ENCODE measurements at regions not wholly inside any gene's neighbourhood (a gene's known extent, or its start where the extent isn't known, plus 50 kb on each side); places are given as distances from the start of the nearest gene placed in this dataset.

DNA sequence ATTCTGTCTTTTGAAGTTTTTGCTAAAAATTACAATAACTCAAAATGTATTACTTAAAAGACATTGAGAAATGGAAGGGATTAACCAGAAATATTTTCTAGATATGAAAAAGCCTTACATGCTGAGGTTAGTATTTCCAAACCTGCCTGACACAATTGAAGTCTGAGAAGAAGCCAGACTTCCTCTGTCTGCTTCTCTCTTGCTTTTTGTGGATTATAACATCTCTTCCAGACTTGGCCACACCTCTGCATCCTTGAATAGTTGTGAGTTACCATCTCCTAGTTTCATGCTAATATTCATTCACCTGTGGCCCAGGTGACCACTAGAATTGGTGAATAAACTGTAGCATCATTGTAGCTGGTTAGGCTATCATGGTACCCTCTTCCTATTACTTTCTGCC is 497.6 kb downstream of the SLC16A7 start:
- Histone ChIP-seq H3K4me1 (ENCODE audit: control insufficient read depth, insufficient read depth, low read length, poor library complexity, severe bottlenecking) (no peaks in the 10 kb centered on the region), H3K27ac (ENCODE audit: low read depth, low read length, severe bottlenecking) (no peak overlapping the region), H3K4me3 (ENCODE audit: extremely low read depth, insufficient read depth, low read length, poor library complexity, severe bottlenecking) (no peak overlapping the region), H3K36me3 (ENCODE audit: control insufficient read depth, insufficient read depth, low read length) (no peaks in the 10 kb centered on the region), H3K9me3 (ENCODE audit: control insufficient read depth, low read length) (no peaks in the 10 kb centered on the region)

GRCh38 chr12:60094436-60094835 is 498.6 kb downstream of the SLC16A7 start:
- Histone ChIP-seq H3K36me3 (ENCODE audit: control insufficient read depth, insufficient read depth, low read length) (no peaks in the 10 kb centered on the region), H3K9me3 (ENCODE audit: control insufficient read depth, low read length) (no peaks in the 10 kb centered on the region), H3K4me3 (ENCODE audit: extremely low read depth, insufficient read depth, low read length, poor library complexity, severe bottlenecking) (no peak overlapping the region), H3K27ac (ENCODE audit: low read depth, low read length, severe bottlenecking) (no peak overlapping the region), H3K4me1 (ENCODE audit: control insufficient read depth, insufficient read depth, low read length, poor library complexity, severe bottlenecking) (no peaks in the 10 kb centered on the region)
- whole genome bisulfite sequencing, 2 experiments (ENCODE audit: insufficient coverage in 2 of 2) = no CpG with 5 or more reads among the region's 1 CpG

DNA sequence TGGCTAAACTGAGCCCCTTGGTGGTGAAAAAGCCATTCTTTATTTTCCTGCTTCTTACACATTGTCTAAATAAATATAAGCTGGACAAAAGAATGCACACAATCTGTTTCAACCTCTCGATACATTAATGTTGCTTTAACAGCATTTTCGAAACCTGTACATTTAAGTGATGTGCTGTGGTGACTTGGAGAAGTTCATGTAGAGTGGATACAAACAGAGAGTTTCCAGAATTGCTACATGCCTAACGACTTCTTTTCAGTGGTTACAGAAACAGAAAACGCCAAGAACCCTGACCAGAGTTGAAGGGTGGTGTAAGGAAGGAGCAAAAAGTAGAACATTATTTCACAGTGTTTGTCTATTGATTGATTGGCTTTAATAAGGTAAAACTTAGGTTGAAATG is 500.9 kb downstream of the SLC16A7 start:
- H3K4me1 ChIP-seq (ENCODE audit: control insufficient read depth, insufficient read depth, low read length, poor library complexity, severe bottlenecking) = no peaks in the 10 kb centered on the region
- H3K4me3 ChIP-seq (ENCODE audit: extremely low read depth, insufficient read depth, low read length, poor library complexity, severe bottlenecking) = no peak overlapping the region
- H3K36me3 ChIP-seq (ENCODE audit: control insufficient read depth, insufficient read depth, low read length) = no peaks in the 10 kb centered on the region
- H3K9me3 ChIP-seq (ENCODE audit: control insufficient read depth, low read length) = no peaks in the 10 kb centered on the region
- H3K27ac ChIP-seq (ENCODE audit: low read depth, low read length, severe bottlenecking) = no peak overlapping the region
- WGBS, 2 experiments (ENCODE audit: insufficient coverage in 2 of 2) = 90 to 92% methylated on average over 2 to 3 of the region's 4 CpGs

DNA sequence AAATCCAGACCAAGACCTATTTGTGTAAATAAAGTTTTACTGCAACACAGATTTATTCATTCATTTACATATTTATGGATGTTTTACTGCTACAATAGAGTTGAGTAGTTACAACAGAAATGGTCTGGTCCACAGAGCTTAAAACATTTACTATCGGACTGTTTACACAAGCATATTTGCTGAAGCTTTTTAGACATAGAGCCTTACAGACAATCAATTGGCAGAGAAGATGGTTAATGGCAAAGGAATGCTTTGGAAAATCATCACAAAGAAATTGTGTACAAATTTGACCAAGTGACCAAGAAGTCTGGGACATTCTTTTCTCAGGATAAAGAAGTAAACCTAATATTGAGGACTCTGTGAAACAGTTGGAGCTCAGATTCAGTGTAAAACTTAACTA is 504.3 kb downstream of the SLC16A7 start:
- Histone ChIP-seq H3K4me3 (ENCODE audit: extremely low read depth, insufficient read depth, low read length, poor library complexity, severe bottlenecking) (no peak overlapping the region), H3K4me1 (ENCODE audit: control insufficient read depth, insufficient read depth, low read length, poor library complexity, severe bottlenecking) (no peaks in the 10 kb centered on the region), H3K9me3 (ENCODE audit: control insufficient read depth, low read length) (no peaks in the 10 kb centered on the region), H3K36me3 (ENCODE audit: control insufficient read depth, insufficient read depth, low read length) (no peaks in the 10 kb centered on the region), H3K27ac (ENCODE audit: low read depth, low read length, severe bottlenecking) (no peak overlapping the region)
- 80% methylated on average over 1 of the region's 1 CpG; no CpG with 5 or more reads in 1 of the 2 experiments for WGBS, 2 experiments (ENCODE audit: insufficient coverage in 2 of 2)

DNA sequence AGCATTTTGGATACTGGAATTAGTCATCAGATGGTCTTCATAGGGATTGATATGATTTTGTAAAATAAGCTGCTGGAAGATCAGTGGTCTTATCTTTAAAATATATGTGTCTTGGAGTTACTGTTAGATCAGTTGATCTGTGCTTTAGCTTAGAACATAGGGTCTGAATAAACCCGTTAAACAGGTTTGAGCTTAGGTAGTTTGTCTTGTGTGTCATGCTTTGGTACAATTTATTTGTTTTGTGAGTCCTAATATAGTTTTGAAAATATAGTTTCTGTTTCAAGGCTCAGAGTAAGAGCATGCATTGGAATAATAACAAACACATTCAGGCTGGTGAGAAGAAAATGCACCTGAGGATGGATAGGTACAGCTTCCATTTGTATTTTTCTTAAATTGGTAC is 505.0 kb downstream of the SLC16A7 start:
- Histone ChIP-seq H3K4me1 (ENCODE audit: control insufficient read depth, insufficient read depth, low read length, poor library complexity, severe bottlenecking) (no peaks in the 10 kb centered on the region), H3K9me3 (ENCODE audit: control insufficient read depth, low read length) (no peaks in the 10 kb centered on the region), H3K4me3 (ENCODE audit: extremely low read depth, insufficient read depth, low read length, poor library complexity, severe bottlenecking) (no peak overlapping the region), H3K36me3 (ENCODE audit: control insufficient read depth, insufficient read depth, low read length) (no peaks in the 10 kb centered on the region), H3K27ac (ENCODE audit: low read depth, low read length, severe bottlenecking) (no peak overlapping the region)
- WGBS, 2 experiments (ENCODE audit: insufficient coverage in 2 of 2) = 67% methylated on average over 1 of the region's 1 CpG; no CpG with 5 or more reads in 1 of the 2 experiments

DNA sequence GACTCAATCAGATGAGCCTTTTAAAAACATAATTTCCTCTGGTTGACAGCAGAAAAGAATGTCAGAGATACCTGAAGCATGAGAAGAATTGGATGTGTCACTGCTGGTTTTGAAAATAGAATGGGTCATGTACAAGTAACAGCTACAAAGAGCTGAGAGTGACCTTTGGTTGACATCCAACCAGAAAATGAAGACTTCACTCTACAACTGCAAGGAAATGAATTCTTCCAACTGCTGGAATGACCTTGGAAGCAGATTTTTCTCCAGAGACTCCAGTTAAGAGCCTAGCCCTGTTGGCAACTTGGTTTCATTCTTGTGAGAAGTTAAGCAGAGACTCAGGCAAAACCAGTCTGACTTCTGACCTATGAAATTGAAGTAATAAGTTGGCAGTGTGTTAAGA is 505.9 kb downstream of the SLC16A7 start:
- Histone ChIP-seq H3K4me3 (ENCODE audit: extremely low read depth, insufficient read depth, low read length, poor library complexity, severe bottlenecking) (no peak overlapping the region), H3K4me1 (ENCODE audit: control insufficient read depth, insufficient read depth, low read length, poor library complexity, severe bottlenecking) (no peaks in the 10 kb centered on the region), H3K27ac (ENCODE audit: low read depth, low read length, severe bottlenecking) (no peak overlapping the region), H3K36me3 (ENCODE audit: control insufficient read depth, insufficient read depth, low read length) (no peaks in the 10 kb centered on the region), H3K9me3 (ENCODE audit: control insufficient read depth, low read length) (no peaks in the 10 kb centered on the region)

- Histone ChIP-seq H3K4me3 (ENCODE audit: extremely low read depth, insufficient read depth, low read length, poor library complexity, severe bottlenecking) (no peak overlapping the region), H3K9me3 (ENCODE audit: control insufficient read depth, low read length) (no peaks in the 10 kb centered on the region), H3K36me3 (ENCODE audit: control insufficient read depth, insufficient read depth, low read length) (no peaks in the 10 kb centered on the region), H3K4me1 (ENCODE audit: control insufficient read depth, insufficient read depth, low read length, poor library complexity, severe bottlenecking) (no peaks in the 10 kb centered on the region), H3K27ac (ENCODE audit: low read depth, low read length, severe bottlenecking) (no peak overlapping the region)
- no CpG with 5 or more reads among the region's 1 CpG for WGBS, 2 experiments (ENCODE audit: insufficient coverage in 2 of 2)
Observed at GRCh38 chr12:60106214-60106613, 510.4 kb downstream of the SLC16A7 start.

DNA sequence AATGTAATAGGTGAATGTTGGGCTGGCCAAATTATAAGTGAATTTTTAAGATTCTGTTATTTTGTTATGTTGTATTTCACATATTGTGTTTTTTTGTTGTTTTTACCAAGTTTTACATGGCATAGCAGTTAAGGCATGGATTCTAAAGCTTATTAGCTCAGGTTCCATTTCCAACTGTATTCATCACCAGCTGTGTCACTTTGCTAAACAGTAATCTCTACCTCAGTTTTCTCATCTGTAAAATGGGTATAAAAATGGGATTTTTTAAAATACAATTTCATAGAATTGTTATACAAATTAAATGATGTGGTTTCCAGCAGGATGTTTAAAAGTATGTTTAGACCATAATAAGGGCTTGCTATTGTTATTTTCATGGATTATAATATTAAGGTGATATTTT is 512.2 kb downstream of the SLC16A7 start:
- Histone ChIP-seq H3K36me3 (ENCODE audit: control insufficient read depth, insufficient read depth, low read length) (no peaks in the 10 kb centered on the region), H3K27ac (ENCODE audit: low read depth, low read length, severe bottlenecking) (no peak overlapping the region), H3K9me3 (ENCODE audit: control insufficient read depth, low read length) (no peaks in the 10 kb centered on the region), H3K4me3 (ENCODE audit: extremely low read depth, insufficient read depth, low read length, poor library complexity, severe bottlenecking) (no peak overlapping the region), H3K4me1 (ENCODE audit: control insufficient read depth, insufficient read depth, low read length, poor library complexity, severe bottlenecking) (no peaks in the 10 kb centered on the region)

DNA sequence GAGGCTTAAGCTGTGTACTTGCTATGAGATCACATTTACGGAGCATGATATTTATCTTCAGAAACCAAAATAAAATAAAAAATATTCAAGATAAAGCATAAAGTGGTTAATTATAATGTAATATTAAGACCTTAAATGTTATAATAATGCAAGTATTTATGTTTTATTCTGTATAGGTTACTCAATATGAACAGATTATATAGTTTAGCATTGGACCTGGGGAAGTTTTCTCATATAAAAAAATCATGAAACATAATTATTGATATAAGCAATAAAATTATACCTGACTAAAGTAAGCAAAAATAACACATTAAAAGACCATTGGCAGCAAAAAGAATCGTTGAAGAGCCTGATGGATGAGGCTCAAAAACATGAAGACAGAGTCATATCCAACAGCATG is 516.2 kb downstream of the SLC16A7 start:
- H3K9me3 ChIP-seq (ENCODE audit: control insufficient read depth, low read length) = no peaks in the 10 kb centered on the region
- no peak overlapping the region for H3K4me3 ChIP-seq (ENCODE audit: extremely low read depth, insufficient read depth, low read length, poor library complexity, severe bottlenecking)
- no peak overlapping the region for H3K27ac ChIP-seq (ENCODE audit: low read depth, low read length, severe bottlenecking)
- WGBS, 2 experiments (ENCODE audit: insufficient coverage in 2 of 2) = 83 to 86% methylated on average over 1 of the region's 2 CpGs
- no peaks in the 10 kb centered on the region for H3K36me3 ChIP-seq (ENCODE audit: control insufficient read depth, insufficient read depth, low read length)
- H3K4me1 ChIP-seq (ENCODE audit: control insufficient read depth, insufficient read depth, low read length, poor library complexity, severe bottlenecking) = no peaks in the 10 kb centered on the region

DNA sequence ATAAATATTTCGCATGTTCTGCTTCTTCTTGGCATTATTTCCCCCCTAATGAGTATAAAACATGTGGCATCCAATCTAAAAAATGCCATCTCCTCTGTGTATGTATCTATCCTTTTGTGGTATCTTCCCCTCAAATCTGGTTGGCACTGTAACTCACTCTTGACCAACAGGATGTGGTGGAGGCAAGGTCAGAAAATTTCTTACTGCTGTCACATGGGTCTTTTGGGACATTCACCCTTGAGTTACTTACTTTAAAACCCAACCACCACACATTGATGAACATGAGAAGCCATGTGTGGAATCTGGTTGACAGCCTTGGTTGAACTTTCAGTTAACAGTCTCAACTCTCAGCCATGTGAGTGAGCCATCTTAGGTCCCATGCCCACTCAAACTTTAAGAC is 516.9 kb downstream of the SLC16A7 start:
- Histone ChIP-seq H3K27ac (ENCODE audit: low read depth, low read length, severe bottlenecking) (no peak overlapping the region), H3K9me3 (ENCODE audit: control insufficient read depth, low read length) (no peaks in the 10 kb centered on the region), H3K4me1 (ENCODE audit: control insufficient read depth, insufficient read depth, low read length, poor library complexity, severe bottlenecking) (no peaks in the 10 kb centered on the region), H3K4me3 (ENCODE audit: extremely low read depth, insufficient read depth, low read length, poor library complexity, severe bottlenecking) (no peak overlapping the region), H3K36me3 (ENCODE audit: control insufficient read depth, insufficient read depth, low read length) (no peaks in the 10 kb centered on the region)
- WGBS, 2 experiments (ENCODE audit: insufficient coverage in 2 of 2) = 0% methylated on average over 1 of the region's 1 CpG; no CpG with 5 or more reads in 1 of the 2 experiments

- Histone ChIP-seq H3K9me3 (ENCODE audit: control insufficient read depth, low read length) (no peaks in the 10 kb centered on the region), H3K27ac (ENCODE audit: low read depth, low read length, severe bottlenecking) (no peak overlapping the region), H3K4me3 (ENCODE audit: extremely low read depth, insufficient read depth, low read length, poor library complexity, severe bottlenecking) (no peak overlapping the region), H3K4me1 (ENCODE audit: control insufficient read depth, insufficient read depth, low read length, poor library complexity, severe bottlenecking) (no peaks in the 10 kb centered on the region), H3K36me3 (ENCODE audit: control insufficient read depth, insufficient read depth, low read length) (no peaks in the 10 kb centered on the region)
- no CpG with 5 or more reads among the region's 1 CpG for WGBS, 2 experiments (ENCODE audit: insufficient coverage in 2 of 2)
Observed at GRCh38 chr12:60114169-60114568, 518.3 kb downstream of the SLC16A7 start.

- H3K27ac ChIP-seq (ENCODE audit: low read depth, low read length, severe bottlenecking) = no peak overlapping the region
- no peaks in the 10 kb centered on the region for H3K36me3 ChIP-seq (ENCODE audit: control insufficient read depth, insufficient read depth, low read length)
- H3K4me1 ChIP-seq (ENCODE audit: control insufficient read depth, insufficient read depth, low read length, poor library complexity, severe bottlenecking) = no peaks in the 10 kb centered on the region
- WGBS, 2 experiments (ENCODE audit: insufficient coverage in 2 of 2) = 90 to 100% methylated on average over 2 of the region's 2 CpGs
- no peaks in the 10 kb centered on the region for H3K9me3 ChIP-seq (ENCODE audit: control insufficient read depth, low read length)
- no peak overlapping the region for H3K4me3 ChIP-seq (ENCODE audit: extremely low read depth, insufficient read depth, low read length, poor library complexity, severe bottlenecking)
Observed at GRCh38 chr12:60119327-60119726, 523.5 kb downstream of the SLC16A7 start.
